Loucy (cell line): ENCODE measurements at regions not wholly inside any gene's neighbourhood (a gene's known extent, or its start where the extent isn't known, plus 50 kb on each side); places are given as distances from the start of the nearest gene placed in this dataset.

Experiments
- H2AFZ ChIP-seq: fragments of 200-600 bp; sonication (generic); 2 replicates; pipeline ENCODE4 v1.6.0; 2016; ENCODE audit warnings: antibody characterized with exemption, mild to moderate bottlenecking, low read length, moderate library complexity
- H3F3A ChIP-seq: fragments of 200-600 bp; 2 replicates; pipeline ENCODE4 v1.6.0; 2016; ENCODE audit warnings: antibody characterized with exemption, low read depth, mild to moderate bottlenecking
- H3K27me3 ChIP-seq: fragments of 200-600 bp; sonication (generic); 2 replicates; pipeline ENCODE4 v1.6.1; 2014; ENCODE audit warnings: low read length, mild to moderate bottlenecking; ENCODE audit not compliant: insufficient read depth, poor library complexity, severe bottlenecking
- H3K36me3 ChIP-seq: fragments of 200-600 bp; sonication (generic); 2 replicates; pipeline ENCODE4 v1.6.1; 2016; ENCODE audit warnings: low read length; ENCODE audit not compliant: insufficient read depth
- H3K4me1 ChIP-seq: fragments of 200-600 bp; sonication (generic); 2 replicates; pipeline ENCODE4 v1.5.1; 2014; ENCODE audit warnings: low read length, mild to moderate bottlenecking; ENCODE audit not compliant: insufficient read depth, poor library complexity, severe bottlenecking
- H3K4me2 ChIP-seq: fragments of 200-600 bp; sonication (generic); 2 replicates; pipeline ENCODE4 v1.6.0; 2014; ENCODE audit warnings: antibody characterized with exemption, low read length, low read depth, mild to moderate bottlenecking; ENCODE audit not compliant: poor library complexity, severe bottlenecking
- H3K4me3 ChIP-seq: fragments of 200-600 bp; sonication (generic); 2 replicates; pipeline ENCODE4 v1.5.1; 2014; ENCODE audit warnings: low read length, mild to moderate bottlenecking, mixed read lengths; ENCODE audit not compliant: poor library complexity, severe bottlenecking
- H3K79me2 ChIP-seq: fragments of 200-600 bp; sonication (generic); 2 replicates; pipeline ENCODE4 v1.6.1; 2014; ENCODE audit warnings: low read length; ENCODE audit not compliant: insufficient read depth
- H3K9ac ChIP-seq: fragments of 200-600 bp; sonication (generic); 2 replicates; pipeline ENCODE4 v1.6.0; 2014; ENCODE audit warnings: mild to moderate bottlenecking, low read depth, low read length, moderate library complexity; ENCODE audit not compliant: poor library complexity, severe bottlenecking
- H3K9me2 ChIP-seq: fragments of 200-600 bp; sonication (generic); replicated peaks from 2 replicates; pipeline ENCODE4 v1.6.1; 2016; ENCODE audit warnings: low read depth, low read length, mixed read lengths
- H3K9me3 ChIP-seq: fragments of 200-600 bp; sonication (generic); 2 replicates; pipeline ENCODE4 v1.6.1; 2014; ENCODE audit warnings: mild to moderate bottlenecking, antibody characterized with exemption, low read length, low read depth; ENCODE audit not compliant: insufficient read depth
- H4K20me1 ChIP-seq: fragments of 200-600 bp; sonication (generic); 2 replicates; pipeline ENCODE4 v1.6.0; 2014; ENCODE audit warnings: antibody characterized with exemption, low read length, mild to moderate bottlenecking; ENCODE audit not compliant: insufficient read depth, poor library complexity, severe bottlenecking
- EZH2phosphoT487 ChIP-seq: fragments of 200-600 bp; IDR thresholded peaks from 2 replicates; pipeline ENCODE4 v1.6.1; 2018; ENCODE audit warnings: antibody characterized with exemption, mild to moderate bottlenecking, moderate library complexity, borderline replicate concordance
- TF ChIP-seq, protein P1 (sequence below): fragments of 200-600 bp; sonication (generic); conservative IDR thresholded peaks from 2 replicates; pipeline ENCODE4 v1.5.1; 2014; ENCODE audit warnings: mild to moderate bottlenecking, antibody characterized with exemption, low read length

- H4K20me1 ChIP-seq = no peaks in the 10 kb centered on the region
- H3F3A ChIP-seq = no peaks in the 10 kb centered on the region
- no peak overlapping the region for H3K9ac ChIP-seq
- no peaks in the 10 kb centered on the region for H3K27me3 ChIP-seq
- 0 out of 2 replicates have a peak overlapping the region, but pooled peaks have one; percentile 19 for H2AFZ ChIP-seq
- TF ChIP-seq, protein P1, sequence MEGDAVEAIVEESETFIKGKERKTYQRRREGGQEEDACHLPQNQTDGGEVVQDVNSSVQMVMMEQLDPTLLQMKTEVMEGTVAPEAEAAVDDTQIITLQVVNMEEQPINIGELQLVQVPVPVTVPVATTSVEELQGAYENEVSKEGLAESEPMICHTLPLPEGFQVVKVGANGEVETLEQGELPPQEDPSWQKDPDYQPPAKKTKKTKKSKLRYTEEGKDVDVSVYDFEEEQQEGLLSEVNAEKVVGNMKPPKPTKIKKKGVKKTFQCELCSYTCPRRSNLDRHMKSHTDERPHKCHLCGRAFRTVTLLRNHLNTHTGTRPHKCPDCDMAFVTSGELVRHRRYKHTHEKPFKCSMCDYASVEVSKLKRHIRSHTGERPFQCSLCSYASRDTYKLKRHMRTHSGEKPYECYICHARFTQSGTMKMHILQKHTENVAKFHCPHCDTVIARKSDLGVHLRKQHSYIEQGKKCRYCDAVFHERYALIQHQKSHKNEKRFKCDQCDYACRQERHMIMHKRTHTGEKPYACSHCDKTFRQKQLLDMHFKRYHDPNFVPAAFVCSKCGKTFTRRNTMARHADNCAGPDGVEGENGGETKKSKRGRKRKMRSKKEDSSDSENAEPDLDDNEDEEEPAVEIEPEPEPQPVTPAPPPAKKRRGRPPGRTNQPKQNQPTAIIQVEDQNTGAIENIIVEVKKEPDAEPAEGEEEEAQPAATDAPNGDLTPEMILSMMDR = no peak
- no peak for TF ChIP-seq EZH2phosphoT487
- H3K79me2 ChIP-seq = no peaks in the 10 kb centered on the region
- H3K4me1 ChIP-seq = no peaks in the 10 kb centered on the region
- no peaks in the 10 kb centered on the region for H3K9me2 ChIP-seq
- H3K4me3 ChIP-seq = no peak overlapping the region
- no peaks in the 10 kb centered on the region for H3K36me3 ChIP-seq
- H3K4me2 ChIP-seq = no peak overlapping the region
- H3K9me3 ChIP-seq = no peaks in the 10 kb centered on the region
Measured at GRCh38 chr1:82819234-82819633, 1018.5 kb downstream of the ADGRL2 start.

GRCh38 chr1:82818586-82818985, 1017.9 kb downstream of the ADGRL2 start:
- H3K4me1 ChIP-seq = no peaks in the 10 kb centered on the region
- H4K20me1 ChIP-seq = no peaks in the 10 kb centered on the region
- no peaks in the 10 kb centered on the region for H3K9me3 ChIP-seq
- TF ChIP-seq EZH2phosphoT487 = no peak
- TF ChIP-seq, protein P1 = no peak
- 0 out of 2 replicates have a peak overlapping the region, but pooled peaks have one; percentile 4 for H2AFZ ChIP-seq
- H3F3A ChIP-seq = no peaks in the 10 kb centered on the region
- H3K4me2 ChIP-seq = no peak overlapping the region
- H3K36me3 ChIP-seq = no peaks in the 10 kb centered on the region
- H3K79me2 ChIP-seq = no peaks in the 10 kb centered on the region
- H3K4me3 ChIP-seq = no peak overlapping the region
- H3K9ac ChIP-seq = no peak overlapping the region
- H3K27me3 ChIP-seq = no peaks in the 10 kb centered on the region
- no peaks in the 10 kb centered on the region for H3K9me2 ChIP-seq

DNA sequence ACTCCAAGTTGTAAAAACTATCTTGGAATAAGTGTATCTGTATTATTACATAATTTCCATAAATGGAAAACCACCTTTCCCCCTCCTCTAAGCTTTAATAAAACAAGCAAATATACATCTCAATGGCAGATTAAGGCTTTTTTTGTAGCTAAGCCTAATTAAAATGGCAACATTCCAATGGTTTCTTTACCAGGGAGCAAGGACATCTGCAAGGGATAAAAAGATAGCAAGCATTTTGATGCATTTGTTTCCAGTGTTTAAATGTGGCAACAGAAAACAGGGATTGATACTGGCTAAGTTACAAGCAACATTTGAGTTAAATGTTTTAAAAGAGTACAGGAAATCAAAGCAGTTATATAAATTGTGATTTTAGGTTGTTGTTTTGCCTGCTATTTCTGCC, 1012.7 kb downstream of the ADGRL2 start:
- H3K9me3 ChIP-seq = no peaks in the 10 kb centered on the region
- H3K4me3 ChIP-seq = no peak overlapping the region
- no peak overlapping the region for H3K9ac ChIP-seq
- no peaks in the 10 kb centered on the region for H3K4me1 ChIP-seq
- no peak overlapping the region for H3K4me2 ChIP-seq
- no peaks in the 10 kb centered on the region for H3K36me3 ChIP-seq
- no peaks in the 10 kb centered on the region for H3K9me2 ChIP-seq
- no peaks in the 10 kb centered on the region for H4K20me1 ChIP-seq
- no peaks in the 10 kb centered on the region for H3K79me2 ChIP-seq
- TF ChIP-seq, protein P1 = no peak
- no peak for TF ChIP-seq EZH2phosphoT487
- H2AFZ ChIP-seq = no peak overlapping the region
- H3K27me3 ChIP-seq = no peaks in the 10 kb centered on the region
- H3F3A ChIP-seq = no peaks in the 10 kb centered on the region
